ENCODE measurements at regions not wholly inside any gene's neighbourhood (a gene's known extent, or its start where the extent isn't known, plus 50 kb on each side); places are given as distances from the start of the nearest gene placed in this dataset.
"Not testable (repeated sequence)": the region's sequence is repeated elsewhere in the genome, so short reads cannot be mapped to it uniquely, and the experiment has no call there.

DNA sequence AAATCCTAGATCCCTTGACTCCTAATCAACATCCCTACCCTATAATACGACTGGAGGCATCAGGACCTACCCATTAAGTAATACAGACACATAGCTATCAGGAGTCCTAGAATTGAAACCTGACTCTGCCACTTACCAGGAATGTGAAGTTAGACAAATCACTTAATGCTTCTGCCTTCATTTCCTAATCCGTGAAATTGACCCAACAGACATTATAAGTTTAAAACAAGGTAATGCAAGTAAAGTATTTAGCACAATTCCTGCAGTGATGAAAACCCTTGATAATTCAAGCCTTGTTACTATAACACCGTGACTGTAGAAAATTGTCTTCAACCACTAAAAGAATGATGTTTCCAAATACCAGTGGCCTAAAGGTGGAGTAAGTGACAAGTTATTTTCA is 150.2 kb downstream of the KCNJ2 start:
- no peaks in the 10 kb centered on the region for H3K4me1 ChIP-seq (ENCODE audit: control insufficient read depth, insufficient read depth, low read length)
- no peaks in the 10 kb centered on the region for H3K9me3 ChIP-seq (ENCODE audit: control insufficient read depth, insufficient read depth, low read length)
- H3K36me3 ChIP-seq (ENCODE audit: control insufficient read depth, insufficient read depth, low read length), result no peaks in the 10 kb centered on the region
- DNase-seq (ENCODE audit: low read depth, low spot score), result no peak
- H3K27ac ChIP-seq (ENCODE audit: low read length), result no peak overlapping the region
- no peak overlapping the region for H3K4me3 ChIP-seq (ENCODE audit: low read length)
- no peaks in the 10 kb centered on the region for H3K27me3 ChIP-seq (ENCODE audit: control insufficient read depth, insufficient read depth, low read length)
- WGBS (ENCODE audit: insufficient coverage, insufficient read length), result no CpG with 5 or more reads among the region's 3 CpGs

DNA sequence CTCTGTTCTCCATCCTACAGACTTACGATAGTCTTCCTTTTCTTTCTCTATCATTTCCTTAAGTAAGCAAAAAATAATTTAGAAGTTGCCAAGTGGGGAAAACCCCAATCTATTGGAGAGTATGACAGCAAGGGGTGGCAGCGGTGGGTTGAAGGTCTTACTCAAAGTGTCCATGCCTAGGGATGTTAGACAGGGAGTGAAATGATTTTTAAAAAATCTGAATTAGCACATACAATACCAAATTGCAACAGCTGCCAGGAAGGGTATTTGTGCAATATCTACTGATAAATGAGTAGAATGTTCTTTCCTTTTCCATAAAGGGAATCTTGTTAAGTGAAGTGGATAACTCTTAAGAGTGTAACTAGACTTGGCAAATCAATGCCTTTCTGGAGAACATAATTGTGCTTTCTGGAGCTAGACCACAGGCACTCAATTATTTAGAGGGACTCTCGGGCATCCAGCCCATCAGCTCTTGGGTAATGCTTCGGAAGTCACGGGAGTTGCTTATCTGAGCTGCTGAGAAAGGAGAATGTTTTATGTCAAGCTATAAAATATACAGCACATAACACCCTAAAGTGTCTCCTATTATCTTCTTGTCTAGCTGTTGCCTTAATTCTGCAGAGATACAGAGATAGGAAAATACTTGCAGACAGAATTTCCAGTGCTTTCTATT is 151.5 kb downstream of the KCNJ2 start:
- no peak for DNase-seq (ENCODE audit: low read depth, low spot score)
- Histone ChIP-seq H3K4me1 (ENCODE audit: control insufficient read depth, insufficient read depth, low read length) (no peaks in the 10 kb centered on the region), H3K27me3 (ENCODE audit: control insufficient read depth, insufficient read depth, low read length) (no peaks in the 10 kb centered on the region), H3K36me3 (ENCODE audit: control insufficient read depth, insufficient read depth, low read length) (no peaks in the 10 kb centered on the region), H3K27ac (ENCODE audit: low read length) (no peak overlapping the region), H3K4me3 (ENCODE audit: low read length) (no peak overlapping the region), H3K9me3 (ENCODE audit: control insufficient read depth, insufficient read depth, low read length) (no peaks in the 10 kb centered on the region)
- no CpG with 5 or more reads among the region's 5 CpGs for WGBS (ENCODE audit: insufficient coverage, insufficient read length)

DNA sequence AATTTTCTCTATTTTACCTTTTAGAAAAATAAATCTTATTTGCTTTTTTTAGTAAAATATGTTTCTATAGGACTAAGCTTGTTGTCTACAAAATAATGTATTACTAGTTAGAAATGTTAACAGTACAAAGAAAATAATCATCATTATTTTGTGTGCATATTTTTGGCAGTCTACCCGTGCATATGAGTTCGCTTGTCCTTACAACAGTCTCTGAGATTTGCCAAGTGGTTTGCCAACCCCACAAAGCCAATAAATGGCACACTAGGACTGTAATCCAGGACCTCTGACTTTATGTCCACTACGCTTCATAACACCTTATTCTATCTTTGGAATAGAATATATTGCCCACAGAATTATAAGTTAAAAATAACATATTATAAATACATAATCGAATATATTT is 152.0 kb downstream of the KCNJ2 start:
- Histone ChIP-seq H3K27ac (ENCODE audit: low read length) (no peak overlapping the region), H3K4me3 (ENCODE audit: low read length) (no peak overlapping the region), H3K9me3 (ENCODE audit: control insufficient read depth, insufficient read depth, low read length) (no peaks in the 10 kb centered on the region), H3K36me3 (ENCODE audit: control insufficient read depth, insufficient read depth, low read length) (no peaks in the 10 kb centered on the region), H3K27me3 (ENCODE audit: control insufficient read depth, insufficient read depth, low read length) (no peaks in the 10 kb centered on the region), H3K4me1 (ENCODE audit: control insufficient read depth, insufficient read depth, low read length) (no peaks in the 10 kb centered on the region)
- DNase-seq (ENCODE audit: low read depth, low spot score), result no peak
- no CpG with 5 or more reads among the region's 4 CpGs for WGBS (ENCODE audit: insufficient coverage, insufficient read length)

DNA sequence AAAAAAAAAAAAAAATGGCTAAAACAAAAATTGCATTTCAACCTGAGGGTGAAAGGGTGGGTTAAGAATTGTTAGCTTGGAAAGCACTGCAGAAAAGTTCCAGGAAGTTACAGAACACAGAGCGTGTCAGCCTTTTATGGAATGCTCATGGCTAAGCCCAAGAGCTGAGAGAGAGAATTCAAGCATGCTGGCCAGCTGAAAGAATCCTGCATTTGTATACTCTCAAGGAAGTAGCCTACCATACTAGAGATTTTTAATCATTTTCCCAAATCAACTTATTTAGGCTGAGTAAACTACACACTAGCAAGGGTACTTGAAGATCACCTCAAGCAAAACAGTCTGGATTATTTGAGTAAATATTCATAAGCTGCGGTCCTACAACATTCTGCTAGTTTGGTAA is 153.9 kb downstream of the KCNJ2 start:
- no peak for DNase-seq (ENCODE audit: low read depth, low spot score)

GRCh38 chr17:70324031-70324430 is 154.7 kb downstream of the KCNJ2 start:
- Histone ChIP-seq H3K4me3 (ENCODE audit: low read length) (no peak overlapping the region), H3K4me1 (ENCODE audit: control insufficient read depth, insufficient read depth, low read length) (no peaks in the 10 kb centered on the region), H3K9me3 (ENCODE audit: control insufficient read depth, insufficient read depth, low read length) (no peaks in the 10 kb centered on the region), H3K36me3 (ENCODE audit: control insufficient read depth, insufficient read depth, low read length) (no peaks in the 10 kb centered on the region), H3K27ac (ENCODE audit: low read length) (no peak overlapping the region), H3K27me3 (ENCODE audit: control insufficient read depth, insufficient read depth, low read length) (no peaks in the 10 kb centered on the region)
- no CpG with 5 or more reads among the region's 1 CpG for WGBS (ENCODE audit: insufficient coverage, insufficient read length)
- DNase-seq (ENCODE audit: low read depth, low spot score), result no peak

More for the DNA sequence above, 153.9 kb downstream of the KCNJ2 start:
- H3K27ac ChIP-seq (ENCODE audit: low read length), result no peak overlapping the region
- H3K36me3 ChIP-seq (ENCODE audit: control insufficient read depth, insufficient read depth, low read length), result no peaks in the 10 kb centered on the region
- no peaks in the 10 kb centered on the region for H3K4me1 ChIP-seq (ENCODE audit: control insufficient read depth, insufficient read depth, low read length)
- no peaks in the 10 kb centered on the region for H3K27me3 ChIP-seq (ENCODE audit: control insufficient read depth, insufficient read depth, low read length)
- no peaks in the 10 kb centered on the region for H3K9me3 ChIP-seq (ENCODE audit: control insufficient read depth, insufficient read depth, low read length)
- H3K4me3 ChIP-seq (ENCODE audit: low read length), result no peak overlapping the region
- WGBS (ENCODE audit: insufficient coverage, insufficient read length), result no CpG with 5 or more reads among the region's 2 CpGs

GRCh38 chr17:70327279-70327678 is 157.9 kb downstream of the KCNJ2 start:
- Histone ChIP-seq H3K27me3 (ENCODE audit: control insufficient read depth, insufficient read depth, low read length) (no peaks in the 10 kb centered on the region), H3K9me3 (ENCODE audit: control insufficient read depth, insufficient read depth, low read length) (no peaks in the 10 kb centered on the region), H3K4me1 (ENCODE audit: control insufficient read depth, insufficient read depth, low read length) (no peaks in the 10 kb centered on the region), H3K27ac (ENCODE audit: low read length) (no peak overlapping the region), H3K4me3 (ENCODE audit: low read length) (no peak overlapping the region), H3K36me3 (ENCODE audit: control insufficient read depth, insufficient read depth, low read length) (no peaks in the 10 kb centered on the region)
- DNase-seq (ENCODE audit: low read depth, low spot score), result no peak
- no CpG with 5 or more reads among the region's 1 CpG for WGBS (ENCODE audit: insufficient coverage, insufficient read length)

- Histone ChIP-seq H3K4me1 (ENCODE audit: control insufficient read depth, insufficient read depth, low read length) (no peaks in the 10 kb centered on the region), H3K27ac (ENCODE audit: low read length) (no peak overlapping the region), H3K9me3 (ENCODE audit: control insufficient read depth, insufficient read depth, low read length) (no peaks in the 10 kb centered on the region), H3K4me3 (ENCODE audit: low read length) (no peak overlapping the region), H3K27me3 (ENCODE audit: control insufficient read depth, insufficient read depth, low read length) (no peaks in the 10 kb centered on the region), H3K36me3 (ENCODE audit: control insufficient read depth, insufficient read depth, low read length) (no peaks in the 10 kb centered on the region)
- no peak for DNase-seq (ENCODE audit: low read depth, low spot score)
- no CpG with 5 or more reads among the region's 10 CpGs for WGBS (ENCODE audit: insufficient coverage, insufficient read length)
Measured at GRCh38 chr17:70327723-70328122, 158.4 kb downstream of the KCNJ2 start.

GRCh38 chr17:70329721-70330120 is 160.4 kb downstream of the KCNJ2 start:
- H3K9me3 ChIP-seq (ENCODE audit: control insufficient read depth, insufficient read depth, low read length), result no peaks in the 10 kb centered on the region
- H3K4me3 ChIP-seq (ENCODE audit: low read length), result no peak overlapping the region
- no peaks in the 10 kb centered on the region for H3K27me3 ChIP-seq (ENCODE audit: control insufficient read depth, insufficient read depth, low read length)
- no peak for DNase-seq (ENCODE audit: low read depth, low spot score)
- no peaks in the 10 kb centered on the region for H3K36me3 ChIP-seq (ENCODE audit: control insufficient read depth, insufficient read depth, low read length)
- H3K27ac ChIP-seq (ENCODE audit: low read length), result no peak overlapping the region
- no peaks in the 10 kb centered on the region for H3K4me1 ChIP-seq (ENCODE audit: control insufficient read depth, insufficient read depth, low read length)
- no CpG with 5 or more reads among the region's 2 CpGs for WGBS (ENCODE audit: insufficient coverage, insufficient read length)

DNA sequence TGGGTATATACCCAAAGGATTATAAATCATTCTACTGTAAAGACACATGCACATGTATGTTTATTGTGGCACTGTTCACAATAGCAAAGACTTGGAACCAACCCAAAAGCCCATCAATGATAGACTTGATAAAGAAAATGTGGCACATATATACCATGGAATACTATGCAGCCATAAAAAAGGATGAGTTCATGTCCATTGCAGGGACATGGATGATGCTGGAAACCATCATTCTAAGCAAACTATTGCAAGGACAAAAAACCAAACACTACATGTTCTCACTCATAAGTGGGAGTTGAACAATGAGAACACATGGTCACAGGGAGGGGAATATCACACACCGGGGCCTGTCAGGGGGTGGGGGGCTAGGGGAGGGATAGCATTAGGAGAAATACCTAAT is 161.7 kb downstream of the KCNJ2 start:
- not testable (repeated sequence) for H3K27ac ChIP-seq (ENCODE audit: low read length); H3K27me3 ChIP-seq (ENCODE audit: control insufficient read depth, insufficient read depth, low read length); H3K9me3 ChIP-seq (ENCODE audit: control insufficient read depth, insufficient read depth, low read length); H3K4me3 ChIP-seq (ENCODE audit: low read length); H3K4me1 ChIP-seq (ENCODE audit: control insufficient read depth, insufficient read depth, low read length); DNase-seq (ENCODE audit: low read depth, low spot score); H3K36me3 ChIP-seq (ENCODE audit: control insufficient read depth, insufficient read depth, low read length)
- no CpG with 5 or more reads among the region's 1 CpG for WGBS (ENCODE audit: insufficient coverage, insufficient read length)

DNA sequence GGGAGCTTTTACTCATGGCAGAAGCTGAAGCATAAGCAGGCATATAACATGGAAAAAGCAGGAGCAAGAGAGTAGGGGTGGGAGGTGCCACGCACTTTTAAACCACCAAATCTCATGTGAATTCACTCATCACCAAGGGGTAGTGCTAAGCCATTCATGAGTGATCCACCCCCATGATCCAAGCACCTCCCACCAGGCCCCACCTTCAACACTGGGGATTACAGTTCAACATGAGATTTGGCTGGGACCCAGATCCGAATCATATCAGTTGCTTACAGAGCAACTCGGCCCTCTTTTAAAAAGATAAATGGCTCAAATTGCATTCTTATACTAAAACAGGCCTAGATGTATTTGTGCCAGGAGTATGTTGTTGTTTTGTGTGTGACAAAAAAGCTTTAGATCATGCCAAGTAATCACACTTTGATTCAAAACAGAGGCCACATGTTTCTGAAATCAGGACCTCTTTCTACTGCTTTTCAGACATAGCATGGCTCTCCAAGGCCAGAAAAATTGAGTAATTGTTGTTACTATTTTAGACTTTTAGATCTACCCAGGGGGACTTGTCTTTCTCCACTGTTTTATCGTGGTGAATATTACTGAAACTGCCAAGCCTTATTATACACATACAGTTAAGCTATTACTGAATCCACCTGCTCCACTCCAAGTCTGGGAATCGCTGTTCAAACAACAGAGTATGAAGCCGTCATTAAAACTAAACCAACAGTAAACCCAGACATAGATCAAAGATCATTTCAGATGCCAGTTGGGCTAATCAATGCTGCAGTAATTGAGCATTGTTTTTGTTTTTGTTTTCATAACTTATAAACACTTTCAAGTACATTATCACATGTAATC is 163.3 kb downstream of the KCNJ2 start:
- no CpG with 5 or more reads among the region's 6 CpGs for WGBS (ENCODE audit: insufficient coverage, insufficient read length)
- no peaks in the 10 kb centered on the region for H3K36me3 ChIP-seq (ENCODE audit: control insufficient read depth, insufficient read depth, low read length)

More for the DNA sequence above, 163.3 kb downstream of the KCNJ2 start:
- Histone ChIP-seq H3K9me3 (ENCODE audit: control insufficient read depth, insufficient read depth, low read length) (no peaks in the 10 kb centered on the region), H3K27ac (ENCODE audit: low read length) (no peak overlapping the region), H3K27me3 (ENCODE audit: control insufficient read depth, insufficient read depth, low read length) (no peaks in the 10 kb centered on the region), H3K4me3 (ENCODE audit: low read length) (no peak overlapping the region), H3K4me1 (ENCODE audit: control insufficient read depth, insufficient read depth, low read length) (no peaks in the 10 kb centered on the region)
- no peak for DNase-seq (ENCODE audit: low read depth, low spot score)

All from iPS DF 6.9 (cell line).